Parathyroid adenoma (tissue), 2 donors: ENCODE measurements at regions not wholly inside any gene's neighbourhood (a gene's known extent, or its start where the extent isn't known, plus 50 kb on each side); places are given as distances from the start of the nearest gene placed in this dataset.
"Not testable (repeated sequence)": the region's sequence is repeated elsewhere in the genome, so short reads cannot be mapped to it uniquely, and the experiment has no call there.

Experiments
- H2AFZ ChIP-seq: fragments of 300-600 bp; sonication (generic); one replicate; pipeline ENCODE4 v1.7.0; 2017; ENCODE audit warnings: antibody characterized with exemption, mild to moderate bottlenecking
- H3K27ac ChIP-seq: fragments of 300-600 bp; sonication (generic); one replicate; pipeline ENCODE4 v1.7.0; 2017
- H3K27me3 ChIP-seq: fragments of 300-600 bp; sonication (generic); one replicate; pipeline ENCODE4 v1.7.0; 2017; ENCODE audit warnings: low read length; ENCODE audit not compliant: control insufficient read depth, insufficient read depth
- H3K36me3 ChIP-seq: fragments of 300-600 bp; sonication (generic); one replicate; pipeline ENCODE4 v1.7.0; 2017; ENCODE audit warnings: low read length; ENCODE audit not compliant: control insufficient read depth, insufficient read depth
- H3K4me1 ChIP-seq: fragments of 300-600 bp; sonication (generic); one replicate; pipeline ENCODE4 v1.7.0; 2017; ENCODE audit warnings: control low read depth
- H3K4me2 ChIP-seq: fragments of 300-600 bp; sonication (generic); one replicate; pipeline ENCODE4 v1.7.0; 2017; ENCODE audit warnings: low read length
- H3K4me3 ChIP-seq: fragments of 300-600 bp; sonication (generic); one replicate; pipeline ENCODE4 v1.7.0; 2017; ENCODE audit warnings: low read depth, low read length
- H3K79me2 ChIP-seq: fragments of 300-600 bp; sonication (generic); one replicate; pipeline ENCODE4 v1.7.0; 2017; ENCODE audit warnings: control low read depth
- H3K9ac ChIP-seq: fragments of 300-600 bp; sonication (generic); one replicate; pipeline ENCODE4 v1.7.0; 2017; ENCODE audit warnings: mild to moderate bottlenecking
- H3K9me3 ChIP-seq: fragments of 300-600 bp; sonication (generic); one replicate; pipeline ENCODE4 v1.7.0; 2017; ENCODE audit warnings: low read length; ENCODE audit not compliant: control insufficient read depth
- TF ChIP-seq, protein P1 (sequence below): fragments of 300-600 bp; sonication (generic); IDR thresholded peaks from one replicate; pipeline ENCODE4 v1.7.0; 2017; ENCODE audit warnings: antibody characterized with exemption, mild to moderate bottlenecking
- donor health status: primary hyperparathyroidism.

DNA sequence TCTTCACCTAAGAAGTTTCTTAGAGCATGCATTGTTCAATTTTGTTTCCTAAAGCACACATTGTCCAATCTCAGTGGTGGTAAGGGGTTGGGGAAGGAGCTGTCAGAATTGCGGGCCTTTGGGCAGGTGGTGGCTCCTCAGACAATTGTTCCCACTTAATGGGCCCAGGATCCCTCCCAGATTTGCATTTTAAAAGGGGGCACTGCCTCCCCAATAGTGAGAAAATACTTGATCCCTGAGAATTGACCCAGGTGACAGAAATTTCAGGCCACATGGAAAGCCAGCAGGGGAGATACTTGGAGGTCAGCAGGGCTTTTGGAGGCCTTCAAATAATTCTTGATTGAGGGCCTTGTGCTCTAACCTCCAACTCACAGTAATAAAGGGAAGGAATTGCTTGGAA lies 217.1 kb downstream of the ZNF674 start:
- Histone ChIP-seq H2AFZ (no peak overlapping the region), H3K27me3 (no peaks in the 10 kb centered on the region), H3K36me3 (no peaks in the 10 kb centered on the region), H3K9me3 (no peaks in the 10 kb centered on the region), H3K4me1 (no peaks in the 10 kb centered on the region), H3K4me3 (no peak overlapping the region), H3K27ac (no peak overlapping the region), H3K79me2 (no peaks in the 10 kb centered on the region), H3K9ac (no peak overlapping the region), H3K4me2 (no peak overlapping the region)
- TF ChIP-seq, protein P1, sequence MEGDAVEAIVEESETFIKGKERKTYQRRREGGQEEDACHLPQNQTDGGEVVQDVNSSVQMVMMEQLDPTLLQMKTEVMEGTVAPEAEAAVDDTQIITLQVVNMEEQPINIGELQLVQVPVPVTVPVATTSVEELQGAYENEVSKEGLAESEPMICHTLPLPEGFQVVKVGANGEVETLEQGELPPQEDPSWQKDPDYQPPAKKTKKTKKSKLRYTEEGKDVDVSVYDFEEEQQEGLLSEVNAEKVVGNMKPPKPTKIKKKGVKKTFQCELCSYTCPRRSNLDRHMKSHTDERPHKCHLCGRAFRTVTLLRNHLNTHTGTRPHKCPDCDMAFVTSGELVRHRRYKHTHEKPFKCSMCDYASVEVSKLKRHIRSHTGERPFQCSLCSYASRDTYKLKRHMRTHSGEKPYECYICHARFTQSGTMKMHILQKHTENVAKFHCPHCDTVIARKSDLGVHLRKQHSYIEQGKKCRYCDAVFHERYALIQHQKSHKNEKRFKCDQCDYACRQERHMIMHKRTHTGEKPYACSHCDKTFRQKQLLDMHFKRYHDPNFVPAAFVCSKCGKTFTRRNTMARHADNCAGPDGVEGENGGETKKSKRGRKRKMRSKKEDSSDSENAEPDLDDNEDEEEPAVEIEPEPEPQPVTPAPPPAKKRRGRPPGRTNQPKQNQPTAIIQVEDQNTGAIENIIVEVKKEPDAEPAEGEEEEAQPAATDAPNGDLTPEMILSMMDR: no peak

DNA sequence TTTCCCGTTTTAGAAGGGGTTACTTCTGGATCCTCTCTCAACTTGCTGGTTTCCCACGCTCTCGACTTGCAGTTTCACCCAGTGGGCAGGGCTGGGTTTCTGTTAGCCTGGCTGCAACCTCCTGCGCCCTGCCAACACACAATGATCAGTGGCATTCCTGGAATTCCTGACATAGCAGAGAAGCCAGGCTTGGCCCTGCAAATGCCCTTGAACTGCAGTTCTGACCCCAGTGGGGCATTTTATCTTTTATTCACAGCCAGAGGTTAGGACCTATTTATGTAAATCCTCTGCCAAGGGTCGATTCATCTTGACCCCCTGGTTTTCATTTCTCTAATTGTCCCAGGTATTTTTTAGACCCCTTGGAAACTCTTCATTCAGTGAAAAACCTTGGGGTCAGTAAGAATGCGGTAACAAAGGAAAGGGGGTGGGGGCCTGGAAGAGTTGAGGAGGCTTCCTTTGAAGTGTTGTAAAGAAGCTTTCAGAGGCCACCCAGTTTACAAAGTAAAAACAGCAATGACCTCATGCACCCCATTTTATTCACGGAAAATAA lies 217.6 kb downstream of the ZNF674 start:
- Histone ChIP-seq H3K36me3 (no peaks in the 10 kb centered on the region), H3K27me3 (no peaks in the 10 kb centered on the region), H3K9ac (no peak overlapping the region), H3K4me1 (no peaks in the 10 kb centered on the region), H3K9me3 (no peaks in the 10 kb centered on the region), H3K4me2 (peak overlapping the region; percentile 11), H2AFZ (no peak overlapping the region), H3K79me2 (no peaks in the 10 kb centered on the region), H3K27ac (peak overlapping the region; percentile 15), H3K4me3 (no peak overlapping the region)
- TF ChIP-seq, protein P1: no peak

DNA sequence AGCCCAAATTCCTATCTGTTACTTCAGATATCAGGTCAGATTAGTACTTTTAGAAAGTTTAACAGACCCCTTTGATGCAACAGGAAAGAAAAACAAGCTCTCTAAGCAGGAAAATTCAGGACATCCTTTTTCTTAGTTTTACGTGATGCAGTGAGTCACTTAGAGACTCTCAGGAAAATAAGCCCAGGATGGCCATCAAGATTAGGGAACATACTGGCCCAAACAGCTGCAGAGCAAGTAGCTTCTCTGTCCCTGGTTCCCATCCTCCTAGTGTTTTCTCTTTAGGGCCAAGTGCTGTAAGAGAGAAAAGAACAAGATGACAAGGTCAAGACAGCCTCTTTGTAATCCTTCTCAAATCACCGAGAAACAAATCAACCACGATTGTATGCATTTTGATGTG lies 219.1 kb downstream of the ZNF674 start:
- no peak overlapping the region for H2AFZ ChIP-seq
- H3K4me3 ChIP-seq: no peak overlapping the region
- H3K9me3 ChIP-seq: no peaks in the 10 kb centered on the region
- H3K27ac ChIP-seq: no peak overlapping the region
- H3K36me3 ChIP-seq: no peaks in the 10 kb centered on the region
- H3K27me3 ChIP-seq: no peaks in the 10 kb centered on the region
- H3K9ac ChIP-seq: no peak overlapping the region
- TF ChIP-seq, protein P1: no peak
- H3K79me2 ChIP-seq: no peaks in the 10 kb centered on the region
- no peak overlapping the region for H3K4me2 ChIP-seq
- no peaks in the 10 kb centered on the region for H3K4me1 ChIP-seq

DNA sequence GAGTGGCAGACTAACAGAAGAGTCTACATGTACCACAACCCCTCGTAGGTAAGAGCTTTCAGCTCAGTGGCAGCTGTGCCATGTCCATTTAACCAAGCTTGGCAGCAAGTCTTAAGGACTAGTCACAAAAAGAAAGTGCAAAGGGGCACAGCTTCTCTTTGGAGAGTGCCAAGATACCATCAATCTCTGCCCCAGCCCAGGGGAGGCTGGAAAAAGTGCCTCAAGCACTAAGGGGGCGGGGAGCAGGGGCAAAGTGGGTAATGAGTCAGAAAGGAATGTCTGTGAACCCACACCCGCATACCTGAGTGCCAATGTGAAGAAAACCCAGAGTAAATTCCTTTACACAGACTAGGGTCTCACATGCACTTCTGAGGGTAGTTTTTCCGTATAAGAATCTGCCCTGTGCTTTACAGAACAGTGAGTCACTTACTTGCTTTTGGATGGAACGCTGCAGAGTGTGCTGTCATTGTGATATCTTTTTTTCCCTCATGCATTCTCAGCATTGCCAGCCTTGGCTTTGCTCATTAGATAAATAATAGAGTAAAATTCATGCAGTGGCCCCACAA lies 219.8 kb downstream of the ZNF674 start:
- H3K79me2 ChIP-seq: no peaks in the 10 kb centered on the region
- H3K9me3 ChIP-seq: no peaks in the 10 kb centered on the region
- peak overlapping the region; percentile 15 for H3K27ac ChIP-seq
- no peak overlapping the region for H3K4me2 ChIP-seq
- no peaks in the 10 kb centered on the region for H3K27me3 ChIP-seq
- no peak overlapping the region for H3K4me3 ChIP-seq
- H3K4me1 ChIP-seq: no peaks in the 10 kb centered on the region
- H3K36me3 ChIP-seq: no peaks in the 10 kb centered on the region
- TF ChIP-seq, protein P1: no peak
- no peak overlapping the region for H3K9ac ChIP-seq
- peak overlapping the region; percentile 38 for H2AFZ ChIP-seq

DNA sequence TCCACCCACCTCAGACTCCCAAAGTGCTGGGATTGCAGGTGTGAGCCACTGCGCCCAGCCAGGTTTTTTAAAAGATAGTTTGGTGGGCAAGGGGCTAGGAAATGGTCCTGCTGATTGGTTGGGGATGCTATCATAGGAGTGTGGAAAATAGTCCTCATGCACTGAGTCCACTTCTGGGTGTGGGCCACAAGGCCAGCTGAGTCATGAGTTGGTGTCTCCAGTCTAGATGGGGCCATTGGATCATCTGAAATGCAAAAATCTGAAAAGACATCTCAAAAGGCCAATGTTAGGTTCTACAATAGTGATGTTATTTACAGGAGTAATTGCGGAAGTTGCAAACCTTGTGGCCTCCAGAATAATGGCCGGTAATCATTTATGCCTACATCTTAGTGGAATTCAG lies 221.1 kb downstream of the ZNF674 start:
- no peak overlapping the region for H2AFZ ChIP-seq
- no peaks in the 10 kb centered on the region for H3K36me3 ChIP-seq
- TF ChIP-seq, protein P1: no peak
- no peaks in the 10 kb centered on the region for H3K27me3 ChIP-seq
- no peak overlapping the region for H3K9ac ChIP-seq
- no peaks in the 10 kb centered on the region for H3K9me3 ChIP-seq
- H3K79me2 ChIP-seq: no peaks in the 10 kb centered on the region
- H3K27ac ChIP-seq: no peak overlapping the region
- no peak overlapping the region for H3K4me3 ChIP-seq
- H3K4me1 ChIP-seq: no peaks in the 10 kb centered on the region
- H3K4me2 ChIP-seq: no peak overlapping the region

DNA sequence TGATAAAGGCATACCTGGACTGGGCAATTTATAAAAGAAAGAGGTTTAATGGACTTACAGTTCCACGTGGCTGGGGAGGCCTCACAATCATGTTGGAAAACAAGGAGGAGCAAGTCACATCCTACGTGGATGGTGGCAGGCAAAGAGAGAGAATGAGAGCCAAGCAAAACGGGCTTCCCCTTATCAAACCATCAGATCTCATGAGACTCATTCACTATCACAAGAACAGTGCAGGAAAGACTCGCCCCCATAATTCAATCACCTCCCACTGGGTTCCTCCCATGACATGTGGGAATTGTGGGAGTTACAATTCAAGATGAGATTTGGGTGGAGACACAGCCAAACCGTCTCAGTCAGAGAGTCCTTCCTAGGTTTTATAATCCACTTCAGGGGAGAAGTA lies 222.3 kb downstream of the ZNF674 start:
- not testable (repeated sequence) for H3K9me3 ChIP-seq, H3K79me2 ChIP-seq, H3K27me3 ChIP-seq, H3K36me3 ChIP-seq, H3K4me3 ChIP-seq, H2AFZ ChIP-seq, H3K4me2 ChIP-seq, H3K9ac ChIP-seq, H3K27ac ChIP-seq, H3K4me1 ChIP-seq
